NCI-H2107 treated with DMSO at 0.1 percent for 48 hours (cell line): ENCODE measurements at regions not wholly inside any gene's neighbourhood (a gene's known extent, or its start where the extent isn't known, plus 50 kb on each side); places are given as distances from the start of the nearest gene placed in this dataset.
A peak's percentile ranks its signal among the peaks of the same experiment; 100 is the strongest.
"Not testable (repeated sequence)": the region's sequence is repeated elsewhere in the genome, so short reads cannot be mapped to it uniquely, and the experiment has no call there.

Experiments
- DNase-seq: peaks from one replicate; lab custom pipeline; 2025; ENCODE audit not compliant: unreplicated experiment; lab: John Stamatoyannopoulos, UW

DNA sequence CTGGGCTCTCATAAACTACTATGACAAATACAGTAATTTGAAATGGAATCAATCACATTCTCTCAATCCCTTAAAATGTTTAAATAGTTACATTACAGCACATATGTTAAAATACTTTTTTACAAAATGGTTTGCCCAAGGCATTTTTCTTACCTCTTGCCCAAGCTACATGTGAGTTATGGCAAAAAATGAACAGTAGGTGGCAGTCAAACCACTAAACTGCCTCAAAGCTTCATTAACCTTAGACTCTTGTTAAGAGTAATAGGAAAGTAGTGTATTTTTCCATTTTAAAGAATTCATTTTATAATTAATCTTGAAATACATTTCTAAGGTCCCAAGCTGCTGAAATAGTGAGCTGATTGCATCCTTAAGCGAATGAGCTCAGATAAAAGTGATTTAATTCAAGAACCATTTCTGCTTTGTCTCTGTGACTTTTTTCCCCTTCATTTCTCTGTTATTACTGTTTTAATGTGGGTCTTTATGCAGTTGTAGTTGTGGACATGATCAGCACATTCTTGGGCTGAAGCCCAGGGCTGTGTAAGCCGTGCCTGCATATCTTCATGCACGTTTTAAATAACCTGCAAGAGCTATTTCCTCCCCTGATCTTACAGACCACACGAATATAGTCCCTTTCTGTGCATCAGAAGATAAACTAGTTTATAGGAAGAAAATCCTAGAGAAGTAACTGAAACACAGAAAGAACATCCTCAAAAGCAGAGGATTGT is 311.8 kb downstream of the LNPK start:
- no peak for DNase-seq

DNA sequence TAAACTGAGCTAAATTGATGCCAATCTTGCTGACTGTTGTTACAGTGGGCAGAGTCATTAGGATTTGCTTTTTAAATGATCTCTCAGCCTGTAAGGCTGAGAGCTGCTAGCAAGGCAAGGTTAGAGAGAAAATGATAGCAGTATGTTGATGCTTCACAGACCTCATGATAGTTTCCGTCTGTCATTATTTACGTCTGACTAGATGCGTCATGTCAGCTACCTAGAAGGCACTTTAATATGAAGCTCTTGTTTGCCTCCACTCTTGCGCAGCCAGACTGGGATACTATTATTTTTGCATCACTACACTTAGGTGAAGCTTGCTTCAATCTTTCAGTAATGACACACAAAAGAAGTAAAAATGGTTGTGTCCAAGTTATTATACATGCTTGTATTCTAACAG is 313.8 kb downstream of the LNPK start:
- no peak for DNase-seq

DNA sequence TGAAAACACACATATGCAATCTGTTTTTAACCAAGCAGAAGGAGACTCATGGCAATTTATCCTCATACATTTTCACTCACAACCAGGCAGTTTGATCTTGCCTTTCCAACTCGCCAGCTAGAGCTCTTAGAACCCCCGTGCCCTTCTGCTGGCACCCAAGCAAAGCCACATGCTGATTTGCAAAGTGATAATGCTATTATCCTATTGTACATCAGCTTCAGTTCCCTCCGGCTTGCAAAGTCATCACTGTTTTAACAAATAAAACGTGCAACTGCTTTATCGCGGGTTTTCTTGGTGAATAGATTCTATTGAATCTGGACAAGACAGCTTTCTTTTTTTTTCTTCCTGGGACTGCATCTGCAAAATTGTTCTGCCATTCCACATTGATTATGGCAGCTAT is 314.6 kb downstream of the LNPK start:
- DNase-seq: no peak

DNA sequence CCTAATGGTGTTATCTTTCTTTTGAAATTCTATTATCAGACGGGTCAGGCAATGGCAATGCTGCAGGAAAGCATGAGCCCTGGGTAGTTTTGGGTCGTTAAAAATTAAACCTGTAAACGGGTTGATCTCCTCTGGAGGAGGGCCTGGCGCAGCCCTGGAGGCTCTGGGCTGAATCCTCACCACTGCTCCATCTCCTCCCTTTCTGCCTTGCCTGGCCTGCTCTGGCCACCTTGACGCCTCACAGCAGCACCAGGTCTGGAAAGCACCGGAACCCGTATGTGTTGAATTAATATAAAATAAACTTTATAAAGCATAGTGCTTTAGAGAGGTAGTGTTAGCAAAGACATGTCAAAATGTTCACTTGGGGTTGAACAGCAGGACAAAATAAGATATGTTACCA is 316.1 kb downstream of the LNPK start:
- DNase-seq: no peak

DNA sequence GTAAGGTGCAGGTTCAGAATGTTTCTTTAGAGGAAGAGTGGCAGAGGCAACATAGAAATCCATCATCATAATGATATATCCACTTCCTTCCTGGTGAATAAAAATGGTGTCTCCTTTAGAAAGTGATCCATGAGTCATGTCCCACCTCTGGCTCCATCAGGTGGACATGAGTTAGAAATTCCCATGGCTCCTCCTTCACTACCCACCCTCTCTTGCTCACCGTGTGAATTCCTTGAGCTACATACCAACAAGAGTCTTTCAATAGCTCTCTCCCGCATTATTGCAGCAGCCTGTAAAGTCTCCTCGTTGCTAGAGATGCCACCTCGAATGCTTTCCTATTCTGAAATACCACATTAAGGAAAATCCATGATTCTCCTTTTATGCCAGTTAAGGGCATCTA is 317.6 kb downstream of the LNPK start:
- DNase-seq: no peak

DNA sequence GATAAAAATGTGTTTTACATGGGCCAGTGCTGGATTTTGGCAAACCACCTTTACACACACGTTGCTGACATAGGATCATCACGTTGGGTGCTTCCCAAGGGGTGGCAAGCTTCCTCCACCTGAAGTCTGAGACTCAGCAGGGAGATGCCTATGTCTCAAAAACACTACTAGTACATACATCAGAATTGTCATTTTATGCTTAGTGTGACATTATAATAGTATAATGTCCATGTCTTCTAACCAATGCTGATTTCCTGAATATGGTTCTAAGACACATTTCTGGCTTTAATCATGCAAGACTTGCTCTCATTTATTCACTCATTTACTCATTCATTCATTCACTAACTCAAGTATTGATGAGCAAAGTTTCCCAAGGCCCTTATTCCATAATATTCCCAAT is 322.3 kb downstream of the LNPK start:
- DNase-seq: no peak

DNA sequence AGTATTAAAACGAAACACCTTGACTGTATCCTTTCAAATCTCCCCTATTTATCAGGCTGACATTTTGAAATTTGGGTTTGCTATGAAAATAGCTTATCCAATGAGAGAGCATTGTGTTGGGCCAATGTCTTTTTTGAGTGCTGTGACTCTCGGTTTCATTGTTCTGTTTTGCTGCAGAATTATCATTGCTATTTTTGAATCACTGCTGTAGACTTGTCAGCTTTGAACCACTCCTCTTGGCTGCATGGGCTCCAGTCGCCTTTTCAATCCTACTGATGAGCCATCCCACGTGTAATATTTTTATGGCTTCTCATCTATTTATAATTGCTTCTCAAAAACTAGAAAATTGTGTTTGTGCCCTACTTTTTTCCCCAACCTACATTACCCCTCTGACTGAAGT is 322.8 kb downstream of the LNPK start:
- DNase-seq: no peak

- no peak for DNase-seq
Measured at GRCh38 chr2:175677880-175678279, 324.2 kb downstream of the LNPK start.

DNA sequence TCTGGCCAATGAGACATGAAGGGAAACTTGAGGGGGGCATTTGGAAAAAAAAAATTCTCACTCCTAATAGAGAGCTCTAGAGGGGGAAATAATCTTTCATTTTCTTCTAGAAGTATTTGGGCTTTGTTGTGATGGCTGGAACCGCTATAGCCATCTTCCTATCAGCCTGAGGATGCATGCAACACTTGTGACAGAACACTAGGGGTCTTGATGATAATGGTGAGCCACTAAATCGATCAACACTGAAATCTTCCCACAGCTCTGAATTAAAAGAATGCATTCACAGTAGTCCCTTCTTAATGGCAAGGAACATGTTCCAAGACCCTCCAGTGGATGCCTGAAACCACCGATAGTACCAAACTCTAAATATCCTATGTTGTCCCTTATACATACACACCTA is 325.3 kb downstream of the LNPK start:
- no peak for DNase-seq

- not testable (repeated sequence) for DNase-seq
Measured at GRCh38 chr2:175668804-175669203, 333.3 kb downstream of the LNPK start.

- DNase-seq: no peak
Measured at GRCh38 chr2:175662335-175662734, 339.7 kb downstream of the LNPK start.

GRCh38 chr2:175648577-175649063 is 353.4 kb downstream of the LNPK start:
- no peak for DNase-seq

- no peak for DNase-seq
Measured at GRCh38 chr2:175647058-175647457, 355.0 kb downstream of the LNPK start.

- no peak for DNase-seq
Measured at GRCh38 chr2:175640655-175641054, 361.4 kb downstream of the LNPK start.

DNA sequence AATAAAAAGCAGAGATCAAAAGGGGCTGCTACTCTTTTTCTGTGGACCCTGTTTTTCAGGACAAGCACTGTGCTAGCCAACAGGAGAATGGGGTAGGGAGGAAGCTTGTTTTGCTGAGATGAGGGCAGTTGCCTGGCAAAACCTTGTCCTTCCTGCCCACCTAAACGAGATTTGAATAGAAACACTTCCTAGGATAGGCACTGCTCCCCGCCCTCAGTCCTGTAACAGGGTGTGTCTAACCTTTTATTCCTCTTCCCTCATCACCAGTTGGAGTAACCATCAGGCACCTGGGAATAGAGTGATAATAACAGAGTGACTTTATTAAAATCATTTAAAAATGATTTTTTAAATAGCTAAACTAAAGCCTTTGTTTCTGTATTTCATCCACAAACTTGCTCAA is 368.8 kb downstream of the LNPK start:
- no peak for DNase-seq

DNA sequence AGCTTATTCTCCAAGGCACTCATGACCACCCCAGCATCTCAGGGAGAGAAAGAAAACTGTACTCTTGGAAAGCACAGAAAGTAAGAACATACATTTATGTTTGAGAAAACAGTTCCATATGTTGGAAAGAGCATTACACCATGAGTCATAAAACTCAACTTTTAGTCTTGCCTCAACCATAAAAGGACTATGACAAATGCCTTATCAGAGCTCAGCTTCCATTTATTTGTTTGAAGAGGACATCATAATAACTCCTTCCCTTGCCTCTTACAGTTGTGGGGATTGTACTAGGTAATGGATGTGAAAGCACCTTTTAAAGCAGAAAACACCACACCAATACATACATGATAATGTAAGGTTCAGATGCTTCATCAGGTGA is 370.8 kb downstream of the LNPK start:
- DNase-seq: no peak

GRCh38 chr2:175630280-175631244 is 371.5 kb downstream of the LNPK start:
- peak; percentile 24 for DNase-seq

GRCh38 chr2:175628243-175628642 is 373.8 kb downstream of the LNPK start:
- no peak for DNase-seq

GRCh38 chr2:175627405-175627804 is 374.7 kb downstream of the LNPK start:
- DNase-seq: no peak

DNA sequence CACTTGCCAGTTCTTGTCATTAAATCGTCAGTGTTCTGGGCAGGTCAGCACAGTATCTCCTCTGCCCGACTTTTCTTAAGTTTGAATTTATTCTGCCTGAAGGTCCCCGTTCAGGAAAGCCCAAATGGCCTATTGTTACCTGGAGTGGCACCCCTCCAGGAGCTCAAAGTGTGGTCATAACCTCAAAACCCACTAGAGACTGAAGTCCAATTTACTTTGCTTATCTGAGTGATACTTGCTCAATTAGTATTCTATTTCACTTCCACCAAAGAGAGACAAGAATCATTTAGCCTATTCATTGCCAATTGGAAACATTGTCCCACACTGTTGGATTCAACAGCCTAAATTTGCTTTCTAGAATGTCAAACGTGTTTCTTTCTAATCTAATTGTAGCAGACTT is 375.3 kb downstream of the LNPK start:
- DNase-seq: peak; percentile 71

- DNase-seq: no peak
Measured at GRCh38 chr2:175624785-175625184, 377.3 kb downstream of the LNPK start.

DNA sequence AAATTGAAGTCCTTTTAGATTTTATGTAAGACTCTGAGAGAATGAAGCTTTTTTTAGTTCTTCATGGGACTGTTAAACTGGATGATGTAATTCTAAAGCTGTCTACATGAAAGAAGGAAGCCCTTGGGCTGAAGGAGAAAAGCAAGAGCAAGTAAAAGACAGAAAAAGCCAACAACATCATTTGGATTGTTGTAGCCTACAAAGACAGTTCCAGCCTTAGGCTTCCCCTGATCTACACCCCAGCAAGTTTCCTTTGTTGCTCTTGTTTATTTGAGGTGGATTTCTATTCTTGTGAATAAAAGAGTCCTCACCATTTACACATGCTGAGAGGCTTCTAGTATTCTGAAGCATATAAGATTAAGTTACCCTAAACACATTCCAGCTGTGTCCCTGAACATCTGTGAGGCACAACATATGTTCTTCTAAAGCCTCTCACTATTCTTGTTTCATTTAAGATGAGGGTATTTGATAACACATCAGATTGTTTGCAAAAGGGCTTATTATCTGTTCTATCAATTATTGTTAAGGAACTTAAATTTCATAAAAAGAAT is 377.8 kb downstream of the LNPK start:
- peak; percentile 6 for DNase-seq
